CD4-positive, alpha-beta T cell treated with Interleukin-10 for 1 hour (primary cell): ENCODE measurements at regions not wholly inside any gene's neighbourhood (a gene's known extent, or its start where the extent isn't known, plus 50 kb on each side); places are given as distances from the start of the nearest gene placed in this dataset.

Experiments
- DNase-seq: peaks from one replicate; pipeline ENCODE4 v3.0.0-alpha.2; 2020

DNA sequence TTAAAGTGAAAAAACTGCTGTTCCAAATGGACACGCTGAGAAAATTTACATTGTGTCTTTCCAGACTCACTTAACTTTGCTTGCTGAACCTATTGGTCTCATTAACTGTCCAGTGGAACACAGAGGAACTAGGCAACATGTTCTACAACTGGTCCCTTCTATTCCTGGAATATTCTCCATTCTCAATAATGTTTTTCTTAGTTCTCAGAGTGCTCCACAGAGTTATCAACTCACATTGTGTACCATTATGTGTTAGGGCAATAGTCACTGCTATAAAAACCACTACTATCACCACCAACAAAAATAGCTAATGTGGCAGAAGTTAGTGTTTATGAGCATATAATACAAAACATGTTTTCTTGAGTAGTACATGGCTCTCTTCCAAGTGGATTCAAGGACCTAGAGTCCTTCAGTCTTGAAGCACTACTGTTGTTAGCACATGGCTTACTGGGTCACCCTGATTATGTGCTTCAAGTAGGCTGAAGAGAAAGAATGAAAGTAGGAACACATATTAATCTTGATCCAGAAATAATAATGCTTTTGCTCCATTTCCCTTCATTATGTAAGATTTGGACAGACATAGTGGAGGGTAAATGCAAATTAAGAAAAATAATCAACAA, 865.3 kb upstream of the HS3ST1 start:
- no peak for DNase-seq

DNA sequence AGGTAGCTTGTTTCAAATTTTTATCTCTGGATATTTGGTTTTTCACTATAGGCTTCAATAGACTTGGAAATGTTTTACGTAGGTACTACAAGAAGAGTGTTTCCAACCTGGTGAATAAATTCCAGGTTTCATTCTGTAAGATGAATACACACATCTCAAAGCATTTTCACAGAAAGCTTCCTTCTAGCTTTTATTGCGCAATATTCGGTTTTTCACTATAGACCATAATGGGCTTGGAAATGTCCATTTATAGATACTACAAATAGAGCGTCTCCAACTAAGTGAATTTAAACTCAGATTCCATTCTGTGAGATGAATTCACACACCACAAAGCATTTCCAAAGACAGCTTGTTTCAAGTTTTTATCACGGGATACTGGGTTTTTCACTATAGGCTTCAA, 857.7 kb upstream of the HS3ST1 start:
- DNase-seq = no peak

DNA sequence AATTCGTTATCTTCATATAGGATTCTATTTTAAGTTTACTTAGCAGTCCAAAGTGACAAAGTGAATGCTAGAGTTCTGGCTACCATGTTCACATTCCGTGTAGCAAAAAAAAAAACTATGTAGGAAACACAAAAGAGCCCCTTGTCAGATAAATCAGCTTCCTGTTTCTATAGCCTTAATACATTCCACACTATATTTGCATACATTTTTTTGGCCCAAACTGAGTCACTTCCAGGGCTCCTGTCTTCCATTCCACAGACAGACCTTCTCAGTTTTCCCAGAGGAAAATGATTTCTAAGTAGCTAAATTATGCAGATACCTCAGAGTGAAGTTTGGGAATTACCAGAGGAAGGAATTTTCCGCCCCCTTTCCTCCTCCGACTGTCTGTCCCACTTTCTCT, 841.9 kb upstream of the HS3ST1 start:
- DNase-seq = no peak

GRCh38 chr4:12265554-12265953, 836.9 kb upstream of the HS3ST1 start:
- DNase-seq = no peak

GRCh38 chr4:12260453-12260852, 831.8 kb upstream of the HS3ST1 start:
- no peak for DNase-seq

DNA sequence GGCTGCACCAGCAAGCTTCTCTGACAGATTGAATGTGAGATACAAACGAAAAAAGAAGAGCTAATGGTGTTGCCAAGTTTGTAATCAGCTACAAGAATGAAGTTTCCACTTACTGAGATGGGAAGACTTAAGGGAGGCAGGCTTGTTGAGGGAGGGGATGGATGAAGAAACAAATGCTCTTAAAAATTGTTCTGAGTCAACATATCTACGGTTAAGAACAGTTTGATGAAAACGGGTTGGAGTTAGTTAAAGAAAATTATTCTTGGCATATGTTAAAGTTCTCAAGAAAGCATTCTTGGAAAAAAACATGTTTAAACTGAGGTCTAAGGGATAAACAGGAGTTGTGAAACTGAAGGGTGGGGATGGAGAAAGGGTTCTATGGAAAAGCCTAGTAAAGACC, 816.3 kb upstream of the HS3ST1 start:
- DNase-seq = no peak

DNA sequence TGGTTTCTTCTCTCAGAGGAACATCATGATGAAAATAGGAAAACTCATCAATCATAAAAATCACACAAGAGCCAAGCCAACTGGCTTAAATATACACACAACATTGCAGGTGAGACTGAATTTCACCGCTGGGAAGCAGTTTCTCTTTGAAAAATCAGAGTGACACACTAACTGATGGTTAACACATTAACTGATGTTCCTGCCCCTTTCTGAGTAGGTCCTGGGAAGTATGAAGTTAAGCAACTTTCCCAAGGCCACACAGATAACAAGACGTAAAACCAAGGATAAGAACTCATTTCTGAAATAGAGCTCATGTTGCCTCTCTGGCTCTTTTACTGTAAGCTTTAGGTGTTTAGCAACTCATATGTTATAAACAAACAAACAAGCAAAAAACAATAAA, 813.7 kb upstream of the HS3ST1 start:
- no peak for DNase-seq

DNA sequence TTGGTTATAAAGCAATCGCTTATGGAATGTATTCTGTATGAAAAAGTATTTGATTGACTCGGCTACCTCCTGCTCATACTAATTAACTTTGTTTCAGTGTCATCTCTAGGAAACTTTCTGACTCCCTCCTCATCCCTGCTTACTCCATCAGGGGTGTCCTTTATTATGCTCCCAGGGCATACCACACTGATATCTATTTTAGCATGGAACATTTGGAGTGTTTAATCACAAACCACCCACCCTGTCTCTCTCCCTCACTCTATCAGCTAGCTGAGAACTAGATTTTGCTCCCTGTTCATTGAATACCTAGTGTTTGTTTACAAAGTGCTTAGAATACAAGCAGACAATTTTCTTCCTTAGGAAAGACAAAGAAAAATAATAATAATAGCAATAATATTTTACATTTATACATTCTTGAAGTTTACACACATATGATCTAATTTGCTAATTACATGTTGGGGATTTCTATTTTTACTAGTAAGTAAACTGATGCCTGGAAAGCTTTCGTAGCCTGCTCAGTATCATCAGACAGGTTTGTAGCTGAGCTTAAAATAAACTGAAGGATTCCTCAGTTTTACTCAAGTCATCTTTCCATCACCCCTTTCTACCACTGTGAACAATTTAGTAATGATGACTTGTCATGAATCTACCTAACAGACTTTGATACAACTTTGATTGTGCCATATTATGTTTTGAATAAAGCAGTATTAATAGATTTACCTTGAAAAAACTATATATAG, 811.4 kb upstream of the HS3ST1 start:
- DNase-seq = no peak

GRCh38 chr4:12231098-12231497, 802.4 kb upstream of the HS3ST1 start:
- DNase-seq = no peak

- DNase-seq = no peak
Observed at GRCh38 chr4:12221031-12221430, 792.3 kb upstream of the HS3ST1 start.

GRCh38 chr4:12211636-12212035, 782.9 kb upstream of the HS3ST1 start:
- no peak for DNase-seq

DNA sequence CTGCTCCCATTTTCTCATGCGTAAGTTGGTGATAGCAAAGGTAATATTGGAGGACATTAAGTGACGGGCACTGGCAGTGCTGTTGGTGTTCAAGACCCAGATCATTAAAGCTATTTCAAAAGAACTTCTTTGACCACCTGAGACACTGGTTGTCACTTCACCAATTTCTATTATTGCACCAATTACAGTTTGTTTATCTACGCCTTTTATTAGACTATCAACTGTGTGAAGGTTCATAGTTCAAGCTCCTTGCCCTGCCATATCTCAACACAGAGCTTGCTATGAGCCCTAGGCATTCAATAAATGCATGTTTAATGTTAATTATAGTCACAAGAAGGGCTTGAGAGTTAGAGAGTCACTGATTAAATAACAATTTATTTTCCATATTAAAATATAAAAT, 778.7 kb upstream of the HS3ST1 start:
- no peak for DNase-seq

DNA sequence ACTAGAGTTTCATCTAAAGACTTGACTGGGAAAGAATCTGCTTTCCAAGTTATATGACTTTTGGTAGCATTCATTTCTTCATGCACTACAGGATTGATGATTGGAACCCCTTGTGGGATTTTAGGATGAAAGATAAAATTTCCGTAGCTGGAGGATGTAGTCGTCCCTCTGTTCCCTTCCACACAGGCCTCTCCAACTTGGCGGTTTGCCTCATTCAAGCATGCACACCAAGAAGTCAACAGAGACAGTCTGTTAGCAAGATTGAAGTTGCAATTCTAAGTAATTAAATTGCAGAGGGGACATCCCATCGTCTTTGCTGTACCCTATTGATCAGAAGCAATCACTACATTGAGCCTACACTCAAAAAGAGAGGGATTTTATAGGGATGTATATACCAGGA, 777.4 kb upstream of the HS3ST1 start:
- no peak for DNase-seq

- no peak for DNase-seq
Observed at GRCh38 chr4:12203945-12204344, 775.3 kb upstream of the HS3ST1 start.

DNA sequence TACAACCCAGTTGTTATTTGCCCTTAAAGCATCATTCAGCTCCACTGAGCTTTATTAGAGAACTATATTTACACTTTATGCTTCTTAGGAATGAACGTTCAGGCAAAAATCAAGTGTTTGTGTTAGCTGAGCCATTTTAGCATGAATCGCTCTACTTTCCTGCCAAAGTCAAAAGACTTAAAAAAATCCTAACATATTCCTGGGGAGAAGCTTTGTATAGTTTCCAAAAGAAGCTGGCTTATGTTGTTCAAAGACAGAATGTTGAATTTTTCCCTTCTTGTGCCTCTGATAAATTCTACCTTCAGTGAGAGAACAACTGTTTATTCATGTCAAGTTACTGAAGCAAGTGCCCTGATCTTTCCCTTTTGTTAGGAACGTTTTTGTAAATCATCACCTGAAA, 771.5 kb upstream of the HS3ST1 start:
- DNase-seq = no peak

DNA sequence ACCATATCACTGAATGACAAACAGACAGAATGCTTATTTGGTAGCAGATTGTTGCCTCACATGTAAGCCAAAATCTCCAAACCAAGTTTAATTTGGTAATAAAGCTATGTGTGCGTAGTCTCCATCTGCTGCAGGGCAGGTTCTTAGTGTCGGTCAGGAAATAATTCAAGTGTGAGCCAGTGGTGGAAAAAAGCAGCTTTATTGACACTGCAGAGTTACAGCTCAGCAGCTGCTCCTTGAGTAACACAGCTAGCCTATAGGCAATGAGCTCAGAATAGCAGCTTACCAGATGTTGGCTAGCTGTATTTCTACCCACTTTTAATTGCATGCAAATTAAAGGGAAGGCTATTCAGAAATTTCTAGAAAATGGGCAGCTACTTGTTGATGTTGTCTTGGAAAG, 757.8 kb upstream of the HS3ST1 start:
- no peak for DNase-seq

GRCh38 chr4:12178614-12179610, 750.2 kb upstream of the HS3ST1 start:
- DNase-seq = no peak

DNA sequence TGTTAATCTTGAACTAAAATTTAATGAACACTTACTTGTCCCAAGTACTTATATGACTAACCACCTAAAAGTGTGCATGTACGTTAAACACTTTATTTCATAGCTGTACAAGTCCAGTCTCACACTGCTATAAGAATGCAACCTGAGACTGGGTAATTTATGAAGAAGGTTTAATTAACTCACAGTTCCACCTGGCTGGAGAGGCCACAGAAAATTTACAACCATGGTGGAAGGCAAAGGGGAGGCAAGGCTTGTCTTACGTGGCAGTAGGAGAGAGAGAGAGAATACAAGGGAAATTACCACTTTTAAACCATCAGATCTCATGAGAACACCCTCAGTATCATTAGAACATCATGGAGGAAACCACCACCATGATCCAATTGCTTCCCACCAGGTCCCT, 748.7 kb upstream of the HS3ST1 start:
- no peak for DNase-seq

DNA sequence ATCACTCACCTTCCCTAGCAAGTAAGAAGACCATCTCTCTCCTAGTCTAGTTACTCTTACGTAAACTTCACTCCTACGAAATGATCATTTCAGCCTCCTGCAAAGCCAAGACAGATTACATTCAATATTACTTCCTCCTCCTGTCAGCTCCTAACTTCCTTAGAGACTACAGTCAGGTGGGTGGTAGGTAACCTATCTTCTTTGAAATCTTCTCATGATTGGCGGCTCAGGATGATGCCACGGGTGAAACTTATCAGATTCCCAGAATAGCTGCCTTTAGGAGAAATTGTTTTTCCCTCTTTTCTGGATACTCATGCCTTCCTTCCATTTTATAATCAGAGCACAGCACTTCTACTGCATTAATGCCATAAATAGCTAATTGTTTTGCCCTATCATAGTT, 744.8 kb upstream of the HS3ST1 start:
- DNase-seq = no peak

- no peak for DNase-seq
Observed at GRCh38 chr4:12172198-12172973, 743.7 kb upstream of the HS3ST1 start.

- no peak for DNase-seq
Observed at GRCh38 chr4:12170308-12170707, 741.6 kb upstream of the HS3ST1 start.

- DNase-seq = no peak
Observed at GRCh38 chr4:12165616-12166015, 736.9 kb upstream of the HS3ST1 start.

DNA sequence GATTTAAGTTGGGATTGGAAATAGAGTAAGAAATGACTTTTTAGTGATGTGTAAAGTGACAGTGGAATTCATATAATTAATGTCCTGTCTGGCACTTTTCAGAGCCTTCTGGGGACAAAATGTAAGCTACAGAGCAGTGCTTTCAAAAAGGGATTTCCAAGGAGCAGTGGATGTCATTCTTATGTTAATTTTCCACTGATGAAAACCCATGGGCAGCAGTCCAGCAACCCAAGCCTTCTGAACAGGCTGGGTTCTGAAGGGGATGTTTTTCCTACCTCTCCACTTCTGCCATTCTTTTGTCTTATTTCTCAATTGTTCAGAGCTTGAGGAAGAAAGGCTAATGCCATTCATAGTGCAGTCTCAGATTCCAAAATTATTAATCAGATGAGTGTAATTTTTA, 717.6 kb upstream of the HS3ST1 start:
- DNase-seq = no peak
